Ascending aorta (tissue), 2 donors: ENCODE measurements at regions not wholly inside any gene's neighbourhood (a gene's known extent, or its start where the extent isn't known, plus 50 kb on each side); places are given as distances from the start of the nearest gene placed in this dataset.

Experiments
- DNase-seq, 2 donors: peaks; one replicate each; pipeline ENCODE4 v3.0.0-alpha.2; 2019; ENCODE audit warnings: low spot score in 2 of 2
- H3K27ac ChIP-seq, 2 donors: fragments of 200-600 bp; sonication (generic); one replicate each; pipeline ENCODE4 v1.5.1; 2016 to 2017; ENCODE audit warnings: mild to moderate bottlenecking in 1 of 2
- H3K27me3 ChIP-seq: fragments of 200-600 bp; sonication (generic); one replicate; pipeline ENCODE4 v1.5.1; 2017
- H3K36me3 ChIP-seq, 2 donors: fragments of 200-600 bp; sonication (generic); one replicate each; pipeline ENCODE4 v1.5.1; 2016
- H3K4me1 ChIP-seq, 2 donors: fragments of 200-600 bp; sonication (generic); one replicate each; pipeline ENCODE4 v1.5.1; 2016 to 2017; ENCODE audit warnings: mild to moderate bottlenecking in 1 of 2
- H3K4me3 ChIP-seq, 2 donors: fragments of 200-600 bp; sonication (generic); one replicate each; pipeline ENCODE4 v1.5.1; 2016 to 2017; ENCODE audit warnings: mild to moderate bottlenecking in 1 of 2
- H3K9me3 ChIP-seq, 2 donors: fragments of 200-600 bp; sonication (generic); one replicate each; pipeline ENCODE4 v1.5.1; 2016
- CTCF ChIP-seq, 3 experiments: fragments of 200-600 bp in 2 of 3; fragments of 450-650 bp in 1 of 3; sonication (generic) in 2 of 3; IDR thresholded peaks; one replicate each; pipeline ENCODE4 v1.5.1; 2016 to 2019; ENCODE audit warnings: antibody characterized with exemption in 3 of 3, mild to moderate bottlenecking in 1 of 3, moderate library complexity in 1 of 3
- intact Hi-C: fragments of 100-400 bp; cut with DNase I; formaldehyde crosslinking; loops from one replicate; pipeline ENCODE4 v1.15.1; 2023

- DNase-seq, result peak in 1 of 2 donors; percentile 78
- Histone ChIP-seq H3K9me3 (no peaks in the 10 kb centered on the region), H3K4me1 (peaks cover 0 to 6% of the 10 kb centered on the region in 2 donors), H3K4me3 (no peak overlapping the region), H3K27ac (no peak overlapping the region), H3K36me3 (no peaks in the 10 kb centered on the region), H3K27me3 (no peaks in the 10 kb centered on the region)
- intact Hi-C loops, result loop anchor here (1.0 to 10.0 kb wide), 3 partner anchors 45 to 299 kb away; no protein-coding TSS in a partner anchor
- peak; percentile 56 to 76 (median 58) for TF ChIP-seq CTCF (IDR thresholded peaks at IDR 0.05)
Observed at GRCh38 chr4:153083447-153083947, 120.7 kb upstream of the TRIM2 start.

GRCh38 chr4:153084224-153084979 lies 119.8 kb upstream of the TRIM2 start:
- DNase-seq, result no peak
- H3K9me3 ChIP-seq, result no peaks in the 10 kb centered on the region
- peaks cover 0 to 6% of the 10 kb centered on the region in 2 donors for H3K4me1 ChIP-seq
- TF ChIP-seq CTCF (IDR thresholded peaks at IDR 0.05), result no peak
- no peaks in the 10 kb centered on the region for H3K27me3 ChIP-seq
- no peak overlapping the region for H3K4me3 ChIP-seq
- intact Hi-C loops, result loop anchor here (5.0 to 10.0 kb wide), 2 partner anchors 237 to 300 kb away; no protein-coding TSS in a partner anchor
- H3K36me3 ChIP-seq, result no peaks in the 10 kb centered on the region
- H3K27ac ChIP-seq, result no peak overlapping the region

GRCh38 chr4:153084980-153085630 lies 119.1 kb upstream of the TRIM2 start:
- H3K9me3 ChIP-seq, result no peaks in the 10 kb centered on the region
- TF ChIP-seq CTCF (IDR thresholded peaks at IDR 0.05), result peak; percentile 69 to 97 (median 92)
- no peak overlapping the region for H3K4me3 ChIP-seq
- DNase-seq, result peak in 1 of 2 donors; percentile 81
- intact Hi-C loops, result loop anchor here (5.0 to 10.0 kb wide), 2 partner anchors 238 to 300 kb away; no protein-coding TSS in a partner anchor
- H3K27ac ChIP-seq, result no peak overlapping the region
- H3K27me3 ChIP-seq, result no peaks in the 10 kb centered on the region
- H3K4me1 ChIP-seq, result peaks cover 0 to 6% of the 10 kb centered on the region in 2 donors
- H3K36me3 ChIP-seq, result no peaks in the 10 kb centered on the region

- no peak for TF ChIP-seq CTCF (IDR thresholded peaks at IDR 0.05)
- Histone ChIP-seq H3K27ac (no peak overlapping the region), H3K27me3 (no peaks in the 10 kb centered on the region), H3K9me3 (no peaks in the 10 kb centered on the region), H3K4me3 (no peak overlapping the region), H3K36me3 (no peaks in the 10 kb centered on the region), H3K4me1 (peaks cover 0 to 6% of the 10 kb centered on the region in 2 donors)
- no peak for DNase-seq
- intact Hi-C loops, result loop anchor here (10.0 kb wide), 1 partner anchor 303 kb away; no protein-coding TSS in a partner anchor
Observed at GRCh38 chr4:153087671-153088194, 116.5 kb upstream of the TRIM2 start.

- intact Hi-C loops, result loop anchor here (10.0 kb wide), 1 partner anchor 305 kb away; no protein-coding TSS in a partner anchor
- TF ChIP-seq CTCF (IDR thresholded peaks at IDR 0.05), result no peak
- no peak overlapping the region for H3K27ac ChIP-seq
Observed at GRCh38 chr4:153089742-153090141, 114.5 kb upstream of the TRIM2 start.

More at GRCh38 chr4:153089742-153090141, 114.5 kb upstream of the TRIM2 start:
- H3K9me3 ChIP-seq, result no peaks in the 10 kb centered on the region
- H3K27me3 ChIP-seq, result no peaks in the 10 kb centered on the region
- H3K36me3 ChIP-seq, result no peaks in the 10 kb centered on the region
- H3K4me3 ChIP-seq, result no peak overlapping the region
- H3K4me1 ChIP-seq, result peaks cover 0 to 3% of the 10 kb centered on the region in 2 donors
- no peak for DNase-seq
